HepG2 (cell line): ENCODE measurements at regions not wholly inside any gene's neighbourhood (a gene's known extent, or its start where the extent isn't known, plus 50 kb on each side); places are given as distances from the start of the nearest gene placed in this dataset.

Experiments
- ELF3 ChIP-seq: IDR thresholded peaks from 2 replicates; pipeline ENCODE4 v1.6.1; 2016; ENCODE audit warnings: missing genetic modification reagents, missing compliant biosample characterization
- GTF2F1 ChIP-seq: fragments of 150-350 bp; IDR thresholded peaks from 2 replicates; pipeline ENCODE4 v1.6.1; 2014; ENCODE audit warnings: low read length
- HNRNPLL ChIP-seq: fragments of 200-400 bp; formaldehyde crosslinking; IDR thresholded peaks from 2 replicates; pipeline ENCODE4 v1.6.1; 2017; ENCODE audit warnings: mild to moderate bottlenecking, low read depth, low read length; ENCODE audit not compliant: poor library complexity, severe bottlenecking
- NFYC ChIP-seq: IDR thresholded peaks from 2 replicates; pipeline ENCODE4 v1.6.1; 2016; ENCODE audit warnings: missing genetic modification reagents, missing compliant biosample characterization
- RFX1 ChIP-seq: fragments of 450-650 bp; IDR thresholded peaks from 2 replicates; pipeline ENCODE4 v1.6.1; 2017
- RNF2 ChIP-seq: fragments of 450-650 bp; conservative IDR thresholded peaks from 2 replicates; pipeline ENCODE4 v1.6.1; 2016; ENCODE audit warnings: low read depth
- ZBTB21 ChIP-seq: sonication (generic); formaldehyde crosslinking; IDR thresholded peaks from 2 replicates; pipeline ENCODE4 v1.4.0; 2020; ENCODE audit warnings: missing genetic modification reagents
- ZNF143 ChIP-seq: sonication (generic); formaldehyde crosslinking; IDR thresholded peaks from 2 replicates; pipeline ENCODE4 v1.4.0; 2020; ENCODE audit warnings: missing genetic modification reagents
- ZNF550 ChIP-seq: sonication (generic); formaldehyde crosslinking; IDR thresholded peaks from 2 replicates; pipeline ENCODE4 v1.4.0; 2020; ENCODE audit warnings: mild to moderate bottlenecking, missing genetic modification reagents, borderline replicate concordance
- ZNF724P ChIP-seq: sonication (generic); formaldehyde crosslinking; IDR thresholded peaks from 2 replicates; pipeline ENCODE4 v1.8.0; 2022; ENCODE audit warnings: missing genetic modification reagents, borderline replicate concordance
- TF ChIP-seq, protein P1 (sequence below): sonication (generic); formaldehyde crosslinking; IDR thresholded peaks from 2 replicates; pipeline ENCODE4 v1.5.0; 2020; ENCODE audit warnings: missing genetic modification reagents
- TF ChIP-seq, protein P2 (sequence below): sonication (generic); formaldehyde crosslinking; IDR thresholded peaks from 2 replicates; pipeline ENCODE4 v1.4.0; 2020; ENCODE audit warnings: missing genetic modification reagents
- TF ChIP-seq, protein P3 (sequence below): sonication (generic); formaldehyde crosslinking; IDR thresholded peaks from 2 replicates; pipeline ENCODE4 v1.4.0; 2020; ENCODE audit warnings: mild to moderate bottlenecking, missing genetic modification reagents
- TF ChIP-seq, protein P4 (sequence below): sonication (generic); formaldehyde crosslinking; conservative IDR thresholded peaks from 2 replicates; pipeline ENCODE4 v1.4.0; 2020; ENCODE audit warnings: missing genetic modification reagents

DNA sequence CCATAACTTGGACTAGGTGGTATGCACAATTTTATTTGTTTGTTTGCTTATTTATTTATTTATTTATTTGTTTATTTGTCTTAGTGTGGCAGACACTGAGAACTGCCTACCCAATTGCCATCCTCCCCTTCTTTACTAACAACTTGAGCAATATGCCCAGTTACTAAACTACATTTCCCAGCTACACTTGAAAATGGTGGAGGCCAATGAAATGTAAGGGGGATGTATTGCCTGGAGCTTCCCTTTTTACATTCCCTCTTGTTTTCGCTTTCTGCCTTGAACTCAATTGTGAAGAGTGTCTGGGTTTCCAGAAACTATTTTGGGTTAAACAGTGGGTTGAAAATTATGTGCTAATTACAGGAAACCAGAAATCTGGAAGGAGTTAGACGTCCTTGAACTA is 152.7 kb upstream of the FKBP1C start (continued):
- TF ChIP-seq NFYC (CRISPR knock-in tag) (peak; percentile 60; the same call in 1 of the 2 replicates), RNF2 (no peak), GTF2F1 (no peak), ZBTB21 (CRISPR knock-in tag) (no peak), HNRNPLL (no peak), ZNF724P (CRISPR knock-in tag) (no peak), ZNF550 (CRISPR knock-in tag) (no peak), ZNF143 (CRISPR knock-in tag) (peak; percentile 77), RFX1 (no peak), ELF3 (CRISPR knock-in tag) (no peak)
- TF ChIP-seq, protein P1, sequence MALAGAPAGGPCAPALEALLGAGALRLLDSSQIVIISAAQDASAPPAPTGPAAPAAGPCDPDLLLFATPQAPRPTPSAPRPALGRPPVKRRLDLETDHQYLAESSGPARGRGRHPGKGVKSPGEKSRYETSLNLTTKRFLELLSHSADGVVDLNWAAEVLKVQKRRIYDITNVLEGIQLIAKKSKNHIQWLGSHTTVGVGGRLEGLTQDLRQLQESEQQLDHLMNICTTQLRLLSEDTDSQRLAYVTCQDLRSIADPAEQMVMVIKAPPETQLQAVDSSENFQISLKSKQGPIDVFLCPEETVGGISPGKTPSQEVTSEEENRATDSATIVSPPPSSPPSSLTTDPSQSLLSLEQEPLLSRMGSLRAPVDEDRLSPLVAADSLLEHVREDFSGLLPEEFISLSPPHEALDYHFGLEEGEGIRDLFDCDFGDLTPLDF (CRISPR knock-in tag): no peak
- TF ChIP-seq, protein P2, sequence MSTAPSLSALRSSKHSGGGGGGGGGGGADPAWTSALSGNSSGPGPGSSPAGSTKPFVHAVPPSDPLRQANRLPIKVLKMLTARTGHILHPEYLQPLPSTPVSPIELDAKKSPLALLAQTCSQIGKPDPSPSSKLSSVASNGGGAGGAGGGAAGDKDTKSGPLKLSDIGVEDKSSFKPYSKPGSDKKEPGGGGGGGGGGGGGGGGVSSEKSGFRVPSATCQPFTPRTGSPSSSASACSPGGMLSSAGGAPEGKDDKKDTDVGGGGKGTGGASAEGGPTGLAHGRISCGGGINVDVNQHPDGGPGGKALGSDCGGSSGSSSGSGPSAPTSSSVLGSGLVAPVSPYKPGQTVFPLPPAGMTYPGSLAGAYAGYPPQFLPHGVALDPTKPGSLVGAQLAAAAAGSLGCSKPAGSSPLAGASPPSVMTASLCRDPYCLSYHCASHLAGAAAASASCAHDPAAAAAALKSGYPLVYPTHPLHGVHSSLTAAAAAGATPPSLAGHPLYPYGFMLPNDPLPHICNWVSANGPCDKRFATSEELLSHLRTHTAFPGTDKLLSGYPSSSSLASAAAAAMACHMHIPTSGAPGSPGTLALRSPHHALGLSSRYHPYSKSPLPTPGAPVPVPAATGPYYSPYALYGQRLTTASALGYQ (CRISPR knock-in tag): no peak
- TF ChIP-seq, protein P3, sequence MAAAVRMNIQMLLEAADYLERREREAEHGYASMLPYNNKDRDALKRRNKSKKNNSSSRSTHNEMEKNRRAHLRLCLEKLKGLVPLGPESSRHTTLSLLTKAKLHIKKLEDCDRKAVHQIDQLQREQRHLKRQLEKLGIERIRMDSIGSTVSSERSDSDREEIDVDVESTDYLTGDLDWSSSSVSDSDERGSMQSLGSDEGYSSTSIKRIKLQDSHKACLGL (CRISPR knock-in tag): no peak
- TF ChIP-seq, protein P4, sequence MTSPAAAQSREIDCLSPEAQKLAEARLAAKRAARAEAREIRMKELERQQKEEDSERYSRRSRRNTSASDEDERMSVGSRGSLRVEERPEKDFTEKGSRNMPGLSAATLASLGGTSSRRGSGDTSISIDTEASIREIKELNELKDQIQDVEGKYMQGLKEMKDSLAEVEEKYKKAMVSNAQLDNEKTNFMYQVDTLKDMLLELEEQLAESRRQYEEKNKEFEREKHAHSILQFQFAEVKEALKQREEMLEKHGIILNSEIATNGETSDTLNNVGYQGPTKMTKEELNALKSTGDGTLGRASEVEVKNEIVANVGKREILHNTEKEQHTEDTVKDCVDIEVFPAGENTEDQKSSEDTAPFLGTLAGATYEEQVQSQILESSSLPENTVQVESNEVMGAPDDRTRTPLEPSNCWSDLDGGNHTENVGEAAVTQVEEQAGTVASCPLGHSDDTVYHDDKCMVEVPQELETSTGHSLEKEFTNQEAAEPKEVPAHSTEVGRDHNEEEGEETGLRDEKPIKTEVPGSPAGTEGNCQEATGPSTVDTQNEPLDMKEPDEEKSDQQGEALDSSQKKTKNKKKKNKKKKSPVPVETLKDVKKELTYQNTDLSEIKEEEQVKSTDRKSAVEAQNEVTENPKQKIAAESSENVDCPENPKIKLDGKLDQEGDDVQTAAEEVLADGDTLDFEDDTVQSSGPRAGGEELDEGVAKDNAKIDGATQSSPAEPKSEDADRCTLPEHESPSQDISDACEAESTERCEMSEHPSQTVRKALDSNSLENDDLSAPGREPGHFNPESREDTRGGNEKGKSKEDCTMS (CRISPR knock-in tag): no peak
